H1 (cell line): ENCODE measurements at regions not wholly inside any gene's neighbourhood (a gene's known extent, or its start where the extent isn't known, plus 50 kb on each side); places are given as distances from the start of the nearest gene placed in this dataset.

Source experiments
- CTCF ChIA-PET: fragments of 300-600 bp; sonication (Branson Sonifier 250); formaldehyde crosslinking; loops from one replicate; lab custom pipeline; 2021; ENCODE audit not compliant: partially characterized antibody; lab: Charles Lee
- POLR2A ChIA-PET: fragments of 300-600 bp; sonication (Branson Sonifier 250); formaldehyde crosslinking; loops from one replicate; lab custom pipeline; 2021; ENCODE audit warnings: inconsistent platforms; ENCODE audit not compliant: partially characterized antibody; lab: Charles Lee
- DNase-seq, 2 experiments: peaks; one replicate each; pipeline versions ENCODE4 v3.0.0 to v3.0.0-alpha.2; 2010 to 2022; ENCODE audit warnings: low spot score in 2 of 2, low read depth in 1 of 2, mixed read lengths in 1 of 2
- FAIRE-seq: peaks from 2 replicates; lab custom pipeline; 2011; peaks lifted over from hg19 to GRCh38; lab: Jason Lieb, UNC
- H2AFZ ChIP-seq: 2 replicates; pipeline ENCODE4 v1.8.1; 2012; ENCODE audit warnings: low read length, inconsistent platforms
- H2AK5ac ChIP-seq: 2 replicates; pipeline ENCODE4 v1.6.1; 2013; ENCODE audit warnings: low read depth, low read length
- H2BK120ac ChIP-seq: replicated peaks from 2 replicates; pipeline ENCODE3; 2013; ENCODE audit warnings: low read depth, low read length, inconsistent platforms
- H2BK12ac ChIP-seq: 2 replicates; pipeline ENCODE4 v1.6.1; 2013; ENCODE audit warnings: low read depth, low read length
- H2BK15ac ChIP-seq: 2 replicates; pipeline ENCODE4 v1.6.1; 2013; ENCODE audit warnings: low read length
- H2BK20ac ChIP-seq: 2 replicates; pipeline ENCODE4 v1.6.1; 2013; ENCODE audit warnings: low read length
- H2BK5ac ChIP-seq: 2 replicates; pipeline ENCODE4 v1.6.1; 2013; ENCODE audit warnings: low read depth, low read length
- H3K14ac ChIP-seq: 2 replicates; pipeline ENCODE4 v1.6.1; 2013; ENCODE audit warnings: inconsistent platforms; ENCODE audit not compliant: insufficient read length
- H3K18ac ChIP-seq: 2 replicates; pipeline ENCODE4 v1.6.1; 2013; ENCODE audit warnings: low read length; ENCODE audit errors: extremely low read depth
- H3K23ac ChIP-seq: 2 replicates; pipeline ENCODE4 v1.6.1; 2013; ENCODE audit warnings: inconsistent platforms; ENCODE audit not compliant: insufficient read length
- H3K23me2 ChIP-seq: 2 replicates; pipeline ENCODE4 v1.6.1; 2013; ENCODE audit warnings: low read depth, low read length
- H3K27ac ChIP-seq: 2 replicates; pipeline ENCODE4 v1.6.1; 2011; ENCODE audit warnings: low read depth, low read length, inconsistent platforms
- H3K27me3 ChIP-seq, 4 experiments: replicated peaks in 1 of 4; 1 replicate in 1 of 4; 2 replicates in 3 of 4; pipeline versions ENCODE4 v1.6.1 to v1.8.1; 2011 to 2013; ENCODE audit warnings: low read length in 3 of 4, mild to moderate bottlenecking in 3 of 4, inconsistent platforms in 2 of 4, mixed read lengths in 2 of 4, moderate library complexity in 1 of 4; ENCODE audit not compliant: control insufficient read depth in 3 of 4, insufficient read depth in 3 of 4; ENCODE audit errors: extremely low read depth in 1 of 4
- H3K36me3 ChIP-seq, 4 experiments: 2 replicates each; pipeline versions ENCODE4 v1.6.1 to v1.8.1; 2011 to 2013; ENCODE audit warnings: mild to moderate bottlenecking in 4 of 4, low read length in 3 of 4, moderate library complexity in 2 of 4, control low read depth in 1 of 4, inconsistent platforms in 1 of 4; ENCODE audit not compliant: insufficient read depth in 4 of 4, control insufficient read depth in 2 of 4
- H3K4ac ChIP-seq: replicated peaks from 2 replicates; pipeline ENCODE3; 2013; ENCODE audit warnings: low read length, low read depth, mixed read lengths, inconsistent platforms; ENCODE audit not compliant: insufficient read length
- H3K4me1 ChIP-seq, 4 experiments: replicated peaks in 1 of 4; 1 replicate in 1 of 4; 2 replicates in 3 of 4; pipeline versions ENCODE4 v1.6.1 to v1.8.1; 2011 to 2013; ENCODE audit warnings: low read length in 3 of 4, inconsistent platforms in 2 of 4, mixed read lengths in 1 of 4; ENCODE audit not compliant: insufficient read depth in 4 of 4, control insufficient read depth in 3 of 4
- H3K4me2 ChIP-seq, 2 experiments: 2 replicates each; pipeline versions ENCODE4 v1.6.1 to v1.8.1; 2011 to 2013; ENCODE audit warnings: low read depth in 2 of 2, low read length in 2 of 2, control low read depth in 1 of 2, inconsistent platforms in 1 of 2, mild to moderate bottlenecking in 1 of 2; ENCODE audit not compliant: insufficient read depth in 1 of 2
- H3K4me3 ChIP-seq, 4 experiments: fragments of 200-600, 300-600 bp in 1 of 4; sonication (generic), shearing (Covaris generic), sonication (Bioruptor Twin) in 1 of 4; 2 replicates each; pipeline versions ENCODE4 v1.5.1 to v1.8.1; 2011 to 2016; ENCODE audit warnings: low read length in 4 of 4, low read depth in 3 of 4, control low read depth in 2 of 4, inconsistent platforms in 2 of 4, mild to moderate bottlenecking in 2 of 4, mixed read lengths in 1 of 4, moderate library complexity in 1 of 4; ENCODE audit not compliant: insufficient read depth in 2 of 4; ENCODE audit errors: extremely low read depth in 1 of 4
- H3K56ac ChIP-seq: replicated peaks from 2 replicates; pipeline ENCODE3; 2013; ENCODE audit warnings: low read depth, mild to moderate bottlenecking, mixed read lengths, low read length, inconsistent platforms; ENCODE audit not compliant: insufficient read length
- H3K79me1 ChIP-seq: 2 replicates; pipeline ENCODE4 v1.6.1; 2013; ENCODE audit warnings: low read depth, low read length, control low read depth
- H3K79me2 ChIP-seq, 2 experiments: 2 replicates each; pipeline versions ENCODE4 v1.6.1 to v1.8.1; 2012 to 2013; ENCODE audit warnings: low read length in 2 of 2, mild to moderate bottlenecking in 2 of 2, inconsistent platforms in 1 of 2; ENCODE audit not compliant: insufficient read depth in 2 of 2, control insufficient read depth in 1 of 2
- H3K9ac ChIP-seq, 4 experiments: replicated peaks in 1 of 4; 1 replicate in 1 of 4; 2 replicates in 3 of 4; pipeline versions ENCODE4 v1.6.1 to v1.8.1; 2011 to 2013; ENCODE audit warnings: low read depth in 3 of 4, low read length in 3 of 4, control low read depth in 2 of 4, mild to moderate bottlenecking in 2 of 4, moderate library complexity in 2 of 4, inconsistent platforms in 1 of 4; ENCODE audit errors: extremely low read depth in 1 of 4
- H3K9me3 ChIP-seq, 2 experiments: 2 replicates each; pipeline versions ENCODE4 v1.6.1 to v1.8.1; 2012 to 2013; ENCODE audit warnings: mild to moderate bottlenecking in 2 of 2, moderate library complexity in 2 of 2, control low read depth in 1 of 2, inconsistent platforms in 1 of 2, low read depth in 1 of 2, low read length in 1 of 2, mixed read lengths in 1 of 2; ENCODE audit not compliant: insufficient read depth in 2 of 2
- H4K20me1 ChIP-seq, 2 experiments: replicated peaks in 1 of 2; 2 replicates each; pipeline versions ENCODE3 to v1.8.1; 2011 to 2013; ENCODE audit warnings: inconsistent platforms in 2 of 2, low read length in 2 of 2, mild to moderate bottlenecking in 1 of 2; ENCODE audit not compliant: insufficient read depth in 2 of 2, control insufficient read depth in 1 of 2
- H4K5ac ChIP-seq: 2 replicates; pipeline ENCODE4 v1.6.1; 2013; ENCODE audit warnings: low read length, low read depth, mixed read lengths, inconsistent platforms; ENCODE audit not compliant: insufficient read length
- H4K8ac ChIP-seq: 2 replicates; pipeline ENCODE4 v1.8.0; 2013; ENCODE audit warnings: mild to moderate bottlenecking, moderate library complexity, low read length, inconsistent platforms; ENCODE audit not compliant: insufficient read depth; ENCODE audit errors: extremely low read depth
- H4K91ac ChIP-seq: replicated peaks from 2 replicates; pipeline ENCODE3; 2013; ENCODE audit warnings: low read length, mixed read lengths, inconsistent platforms; ENCODE audit not compliant: insufficient read length
- FOSL1 ChIP-seq: IDR thresholded peaks from 2 replicates; pipeline ENCODE4 v1.6.1; 2011; ENCODE audit warnings: mild to moderate bottlenecking, low read depth, low read length, moderate library complexity; ENCODE audit not compliant: insufficient read depth
- JUN ChIP-seq: IDR thresholded peaks from 2 replicates; pipeline ENCODE4 v1.6.1; 2011; ENCODE audit warnings: low read depth, mild to moderate bottlenecking, improper control_type of control experiment, low read length
- KDM4A ChIP-seq: IDR thresholded peaks from one replicate; pipeline ENCODE4 v1.7.1; 2012; ENCODE audit warnings: low read depth, mild to moderate bottlenecking, moderate library complexity, low read length, inconsistent platforms; ENCODE audit not compliant: severe bottlenecking
- MAX ChIP-seq: IDR thresholded peaks from 2 replicates; pipeline ENCODE4 v1.6.1; 2012; ENCODE audit warnings: inconsistent platforms
- RAD21 ChIP-seq, 2 experiments: IDR thresholded peaks in 1 of 2; conservative IDR thresholded peaks in 1 of 2; 2 replicates each; pipeline ENCODE4 v1.6.1; 2011; ENCODE audit warnings: low read depth in 2 of 2, low read length in 2 of 2, improper control_type of control experiment in 1 of 2, inconsistent platforms in 1 of 2, mild to moderate bottlenecking in 1 of 2, moderate library complexity in 1 of 2
- SAP30 ChIP-seq: fragments of 300-600 bp; sonication (generic); IDR thresholded peaks from 2 replicates; pipeline ENCODE4 v1.7.1; 2012; ENCODE audit warnings: low read length, moderate library complexity, mild to moderate bottlenecking, inconsistent platforms; ENCODE audit not compliant: insufficient read depth, insufficient replicate concordance
- TAF1 ChIP-seq: IDR thresholded peaks from 2 replicates; pipeline ENCODE4 v1.6.1; 2011; ENCODE audit warnings: mild to moderate bottlenecking, low read depth, low read length
- TCF12 ChIP-seq: IDR thresholded peaks from 2 replicates; pipeline ENCODE4 v1.6.1; 2011; ENCODE audit warnings: low read depth, mild to moderate bottlenecking, low read length
- WGBS, 2 experiments: shearing (Covaris generic) in 1 of 2; methylation state at CpG; one replicate each; pipeline versions ENCODE4 v1.1.6 to v1.1.7; 2013 to 2015; ENCODE audit warnings: low lambda C conversion rate in 2 of 2, mixed read lengths in 2 of 2, inconsistent platforms in 1 of 2, low coverage in 1 of 2, missing lambda C conversion rate in 1 of 2; ENCODE audit not compliant: insufficient replicate concordance in 2 of 2, insufficient coverage in 1 of 2, insufficient read length in 1 of 2; ENCODE audit errors: extremely low coverage in 1 of 2, missing lambda C conversion rate in 1 of 2; 5-methylcytosine and 5-hydroxymethylcytosine counted together

GRCh38 chr18:73593207-73593606 lies 554.4 kb downstream of the FBXO15 start:
- Histone ChIP-seq H4K20me1 (no peaks in the 10 kb centered on the region), H3K79me2 (no peaks in the 10 kb centered on the region), H2AFZ (no peak overlapping the region), H3K4me1 (no peaks in the 10 kb centered on the region), H3K27ac (no peak overlapping the region), H2BK12ac (no peak overlapping the region), H3K14ac (no peak overlapping the region), H3K4me3 (no peak overlapping the region), H2BK5ac (no peak overlapping the region), H3K4ac (no peak overlapping the region), H3K36me3 (no peaks in the 10 kb centered on the region), H2BK15ac (no peak overlapping the region), H3K56ac (no peak overlapping the region), H2AK5ac (no peak overlapping the region), H3K9ac (no peak overlapping the region), H3K27me3 (no peaks in the 10 kb centered on the region), H4K5ac (no peak overlapping the region), H2BK20ac (no peak overlapping the region), H3K23me2 (no peaks in the 10 kb centered on the region; the same call in 1 of the 2 replicates), H4K8ac (no peak overlapping the region), H3K4me2 (no peak overlapping the region), H3K79me1 (no peaks in the 10 kb centered on the region), H3K9me3 (no peaks in the 10 kb centered on the region), H4K91ac (no peak overlapping the region), H3K23ac (no peak overlapping the region), H2BK120ac (no peak overlapping the region), H3K18ac (no peak overlapping the region)
- POLR2A ChIA-PET = no interaction called here
- DNase-seq = no peak
- CTCF ChIA-PET = no interaction called here
- TF ChIP-seq FOSL1 (no peak), RAD21 (IDR thresholded peaks at IDR 0.05 in 1 of 2, conservative IDR thresholded peaks at IDR 0.05 in 1 of 2; ENCODE audit: low read depth in 2 of 2, low read length in 2 of 2) (no peak), TCF12 (no peak), KDM4A (no peak), SAP30 (no peak), JUN (no peak), MAX (no peak), TAF1 (no peak)
- FAIRE-seq = no peak
- WGBS, 2 experiments = 95% methylated on average over 2 of the region's 2 CpGs; no CpG with 5 or more reads in 1 of the 2 experiments
